ENCODE measurements at regions not wholly inside any gene's neighbourhood (a gene's known extent, or its start where the extent isn't known, plus 50 kb on each side); places are given as distances from the start of the nearest gene placed in this dataset.

GRCh38 chrX:125170459-125170858 is 149.2 kb upstream of the TEX13C start:
- FAIRE-seq, result no peak
- TF ChIP-seq EZH2 (IDR thresholded peaks at IDR 0.05; ENCODE audit: low read length), result no peak
- TF ChIP-seq CTCF (optimal IDR thresholded peaks at IDR 0.05 in 1 of 3, IDR thresholded peaks at IDR 0.05 in 1 of 3, conservative IDR thresholded peaks at IDR 0.05 in 1 of 3; ENCODE audit: extremely low read depth in 1 of 3, insufficient read depth in 2 of 3, low read length in 3 of 3), result no peak

DNA sequence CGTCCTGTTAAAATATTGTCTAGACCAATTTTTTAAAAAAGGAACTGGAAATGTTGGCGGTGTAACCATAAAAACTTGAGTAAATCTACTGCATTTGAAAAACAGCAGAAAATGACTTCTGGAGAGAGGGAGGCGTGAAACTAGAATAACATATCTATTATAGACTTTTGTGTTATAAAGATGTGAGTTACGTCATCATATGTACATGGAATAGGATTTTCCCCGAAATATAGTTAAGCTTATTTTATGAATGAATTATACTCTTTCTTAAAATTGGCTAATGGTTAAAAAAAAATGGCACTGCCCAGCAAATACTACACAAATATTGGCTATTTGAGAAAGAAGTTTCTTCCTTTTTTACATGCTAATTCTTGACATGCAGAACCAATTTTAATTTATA is 147.1 kb upstream of the TEX13C start:
- H3K4me3 ChIP-seq (ENCODE audit: control insufficient read depth in 2 of 3, extremely low read depth in 1 of 3, insufficient read depth in 2 of 3, low read depth in 1 of 3, low read length in 3 of 3), result no peak overlapping the region
- H3K36me3 ChIP-seq (ENCODE audit: control insufficient read depth in 2 of 2, extremely low read depth in 1 of 2, insufficient read depth in 2 of 2, low read length in 2 of 2), result no peaks in the 10 kb centered on the region
- TF ChIP-seq EZH2 (IDR thresholded peaks at IDR 0.05; ENCODE audit: low read length), result no peak
- TF ChIP-seq CTCF (optimal IDR thresholded peaks at IDR 0.05 in 1 of 3, IDR thresholded peaks at IDR 0.05 in 1 of 3, conservative IDR thresholded peaks at IDR 0.05 in 1 of 3; ENCODE audit: extremely low read depth in 1 of 3, insufficient read depth in 2 of 3, low read length in 3 of 3), result no peak
- H2AFZ ChIP-seq (ENCODE audit: control insufficient read depth, low read length), result no peak overlapping the region
- no peak overlapping the region for H3K27ac ChIP-seq (ENCODE audit: control insufficient read depth, insufficient read depth, low read length)
- no peak for DNase-seq (ENCODE audit: low read depth, low spot score)
- dilution Hi-C loops (cut with MboI; ENCODE audit: extremely low pct_ligation_motif_present, low sequenced_read_pairs), result no loop called here
- H3K27me3 ChIP-seq (ENCODE audit: control insufficient read depth, extremely low read depth, insufficient read depth, low read length), result no peaks in the 10 kb centered on the region
- H3K9me1 ChIP-seq (ENCODE audit: control insufficient read depth, extremely low read depth, insufficient read depth, low read length), result no peaks in the 10 kb centered on the region
- H3K4me2 ChIP-seq (ENCODE audit: control insufficient read depth, extremely low read depth, insufficient read depth, low read depth, low read length), result no peak overlapping the region
- H4K20me1 ChIP-seq (ENCODE audit: control insufficient read depth, extremely low read depth, insufficient read depth, low read length), result no peaks in the 10 kb centered on the region
- no peak for FAIRE-seq
- H3K4me1 ChIP-seq (ENCODE audit: control insufficient read depth, extremely low read depth, insufficient read depth, low read length), result no peaks in the 10 kb centered on the region
- no peaks in the 10 kb centered on the region for H3K9me3 ChIP-seq (ENCODE audit: control insufficient read depth, low read depth, low read length)
- no peak overlapping the region for H3K9ac ChIP-seq (ENCODE audit: control insufficient read depth, extremely low read depth, insufficient read depth, low read length)
- no peaks in the 10 kb centered on the region for H3K79me2 ChIP-seq (ENCODE audit: control insufficient read depth, insufficient read depth, low read length)

More at GRCh38 chrX:125170459-125170858, 149.2 kb upstream of the TEX13C start:
- no peak overlapping the region for H3K9ac ChIP-seq (ENCODE audit: control insufficient read depth, extremely low read depth, insufficient read depth, low read length)
- H3K9me3 ChIP-seq (ENCODE audit: control insufficient read depth, low read depth, low read length), result no peaks in the 10 kb centered on the region
- no peaks in the 10 kb centered on the region for H3K9me1 ChIP-seq (ENCODE audit: control insufficient read depth, extremely low read depth, insufficient read depth, low read length)
- H3K27me3 ChIP-seq (ENCODE audit: control insufficient read depth, extremely low read depth, insufficient read depth, low read length), result no peaks in the 10 kb centered on the region
- H4K20me1 ChIP-seq (ENCODE audit: control insufficient read depth, extremely low read depth, insufficient read depth, low read length), result no peaks in the 10 kb centered on the region
- H3K36me3 ChIP-seq (ENCODE audit: control insufficient read depth in 2 of 2, extremely low read depth in 1 of 2, insufficient read depth in 2 of 2, low read length in 2 of 2), result no peaks in the 10 kb centered on the region
- H3K4me3 ChIP-seq (ENCODE audit: control insufficient read depth in 2 of 3, extremely low read depth in 1 of 3, insufficient read depth in 2 of 3, low read depth in 1 of 3, low read length in 3 of 3), result no peak overlapping the region
- dilution Hi-C loops (cut with MboI; ENCODE audit: extremely low pct_ligation_motif_present, low sequenced_read_pairs), result no loop called here
- no peaks in the 10 kb centered on the region for H3K79me2 ChIP-seq (ENCODE audit: control insufficient read depth, insufficient read depth, low read length)
- no peak overlapping the region for H3K4me2 ChIP-seq (ENCODE audit: control insufficient read depth, extremely low read depth, insufficient read depth, low read depth, low read length)
- no peak for DNase-seq (ENCODE audit: low read depth, low spot score)
- no peak overlapping the region for H2AFZ ChIP-seq (ENCODE audit: control insufficient read depth, low read length)
- H3K27ac ChIP-seq (ENCODE audit: control insufficient read depth, insufficient read depth, low read length), result no peak overlapping the region
- no peaks in the 10 kb centered on the region for H3K4me1 ChIP-seq (ENCODE audit: control insufficient read depth, extremely low read depth, insufficient read depth, low read length)
